ENCODE measurements at regions not wholly inside any gene's neighbourhood (a gene's known extent, or its start where the extent isn't known, plus 50 kb on each side); places are given as distances from the start of the nearest gene placed in this dataset.

DNA sequence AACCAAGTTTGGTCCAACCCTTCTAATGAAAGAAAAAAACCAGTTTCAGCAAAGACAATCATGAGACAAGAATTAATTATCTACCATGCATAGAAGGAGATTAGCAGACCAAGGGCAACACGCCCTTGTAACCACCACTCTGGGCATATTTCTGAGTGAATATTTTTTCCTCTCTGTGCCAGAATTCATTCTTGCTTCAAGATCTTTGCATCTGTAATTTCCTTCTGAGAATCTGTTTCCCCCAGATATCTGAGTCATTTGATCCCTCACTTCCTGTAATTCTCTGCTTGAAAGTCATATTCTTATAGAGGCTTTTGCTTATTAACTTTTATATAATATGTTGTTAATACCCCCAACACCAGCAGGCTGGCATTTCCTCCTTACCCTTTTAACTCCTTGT lies 243.7 kb downstream of the SLC16A7 start:
- WGBS, result 59% methylated on average over 1 of the region's 1 CpG
- no peak for DNase-seq
- intact Hi-C loops (cut with DNase I), result no loop called here

DNA sequence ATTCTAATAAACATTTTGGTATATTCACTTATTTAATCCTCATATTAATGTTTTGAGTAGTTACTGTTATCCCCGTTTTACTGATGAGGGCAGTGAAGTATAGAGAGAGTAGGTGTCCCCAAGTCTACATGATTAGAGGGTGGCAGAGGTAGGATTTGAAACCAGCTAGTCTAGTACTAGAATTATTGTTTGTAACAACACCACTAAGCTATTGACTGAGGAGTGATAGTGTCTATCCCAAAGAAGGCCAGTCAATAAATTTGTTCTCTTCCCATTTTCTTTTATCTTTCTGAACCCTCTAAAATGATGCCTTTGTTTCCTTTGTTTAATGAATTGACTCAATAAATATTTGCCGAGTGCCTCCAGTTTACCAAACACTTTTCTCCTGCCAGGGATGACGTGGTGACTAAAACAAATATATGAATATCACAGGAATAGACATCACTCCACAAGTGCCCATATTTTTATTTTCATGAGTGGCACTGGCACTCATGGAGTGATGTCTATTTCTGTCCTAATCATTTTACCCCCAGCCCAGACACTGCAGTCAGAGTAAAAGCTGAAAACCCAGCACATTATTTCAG lies 247.5 kb downstream of the SLC16A7 start:
- H3K27ac ChIP-seq (ENCODE audit: low read length), result no peak overlapping the region
- ATAC-seq, result no peak
- no peaks in the 10 kb centered on the region for H3K4me1 ChIP-seq (ENCODE audit: control insufficient read depth, insufficient read depth, low read length)
- DNase-seq, result no peak
- intact Hi-C loops (cut with DNase I), result no loop called here
- H3K9me3 ChIP-seq (ENCODE audit: control insufficient read depth, low read length), result no peaks in the 10 kb centered on the region
- 74% methylated on average over 3 of the region's 3 CpGs for WGBS
- H3K4me3 ChIP-seq (ENCODE audit: low read length), result no peak overlapping the region
- no peaks in the 10 kb centered on the region for H3K27me3 ChIP-seq (ENCODE audit: control insufficient read depth, insufficient read depth)

More for the DNA sequence above, 243.7 kb downstream of the SLC16A7 start:
- H3K4me1 ChIP-seq (ENCODE audit: control insufficient read depth, insufficient read depth, low read length), result no peaks in the 10 kb centered on the region
- no peak overlapping the region for H3K27ac ChIP-seq (ENCODE audit: low read length)
- no peak overlapping the region for H3K4me3 ChIP-seq (ENCODE audit: low read length)
- no peaks in the 10 kb centered on the region for H3K27me3 ChIP-seq (ENCODE audit: control insufficient read depth, insufficient read depth)
- no peak for ATAC-seq
- no peaks in the 10 kb centered on the region for H3K9me3 ChIP-seq (ENCODE audit: control insufficient read depth, low read length)

DNA sequence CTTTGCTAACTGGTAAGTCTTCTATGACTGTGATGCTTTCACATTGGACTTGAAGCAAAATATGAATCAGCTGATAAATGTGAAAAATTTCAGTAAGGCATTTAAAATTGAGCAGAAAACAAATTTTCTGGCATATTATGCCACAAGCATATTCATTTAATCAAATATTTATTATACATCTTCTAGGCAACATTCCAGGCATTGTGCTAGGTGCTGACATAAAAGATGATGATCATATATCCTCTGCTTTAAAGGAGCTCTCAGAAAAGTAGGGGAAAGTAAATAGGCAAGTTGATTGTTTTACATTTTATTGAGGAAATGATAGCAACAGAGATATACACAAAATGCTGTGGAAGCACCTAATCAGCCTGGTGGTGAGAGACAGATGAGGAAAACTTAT lies 248.9 kb downstream of the SLC16A7 start:
- Histone ChIP-seq H3K9me3 (ENCODE audit: control insufficient read depth, low read length) (no peaks in the 10 kb centered on the region), H3K4me3 (ENCODE audit: low read length) (no peak overlapping the region), H3K27ac (ENCODE audit: low read length) (no peak overlapping the region), H3K27me3 (ENCODE audit: control insufficient read depth, insufficient read depth) (no peaks in the 10 kb centered on the region), H3K4me1 (ENCODE audit: control insufficient read depth, insufficient read depth, low read length) (no peaks in the 10 kb centered on the region)
- intact Hi-C loops (cut with DNase I), result no loop called here
- DNase-seq (no peak), ATAC-seq (no peak)

DNA sequence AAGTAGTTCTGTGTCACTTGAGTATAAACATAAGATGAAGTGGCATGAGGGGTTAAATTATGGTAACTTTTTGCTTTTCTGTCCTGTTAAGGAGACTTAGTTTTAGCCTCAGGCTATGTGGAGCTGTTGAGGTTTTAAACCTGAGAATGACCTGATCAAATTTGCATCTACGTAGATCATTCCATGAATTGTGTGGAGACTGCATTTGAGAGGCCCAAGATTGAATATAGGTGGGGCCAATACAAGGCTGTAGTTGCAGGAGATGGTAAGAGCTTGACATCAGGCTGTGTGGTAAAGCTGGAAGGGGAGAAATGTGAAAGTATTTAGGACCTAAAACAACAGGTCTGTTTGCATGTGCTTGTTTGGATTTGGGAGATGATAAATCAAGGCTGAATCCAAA lies 249.5 kb downstream of the SLC16A7 start:
- ATAC-seq, result no peak
- Histone ChIP-seq H3K4me1 (ENCODE audit: control insufficient read depth, insufficient read depth, low read length) (no peaks in the 10 kb centered on the region), H3K27me3 (ENCODE audit: control insufficient read depth, insufficient read depth) (no peaks in the 10 kb centered on the region), H3K27ac (ENCODE audit: low read length) (no peak overlapping the region), H3K9me3 (ENCODE audit: control insufficient read depth, low read length) (no peaks in the 10 kb centered on the region), H3K4me3 (ENCODE audit: low read length) (no peak overlapping the region)
- DNase-seq, result no peak
- 91% methylated on average over 1 of the region's 1 CpG for WGBS
- intact Hi-C loops (cut with DNase I), result no loop called here

DNA sequence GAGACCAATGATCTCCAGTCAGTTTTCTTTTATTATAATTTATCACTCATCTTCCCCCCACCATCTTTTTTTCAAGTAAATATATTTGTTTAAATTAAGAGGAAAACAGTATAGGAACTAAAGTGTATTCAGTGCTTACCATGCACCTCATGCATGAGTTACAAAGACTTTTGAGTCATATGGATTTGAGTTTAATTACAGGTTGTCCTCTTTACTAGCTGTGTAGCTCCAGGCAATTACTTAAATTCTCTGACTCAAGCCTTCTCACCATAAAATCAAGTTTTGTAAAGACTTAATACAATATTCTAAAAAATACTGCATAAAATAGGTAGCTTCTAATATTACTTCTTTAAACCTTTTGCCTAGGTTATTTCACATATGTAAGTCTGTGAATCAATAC lies 251.3 kb downstream of the SLC16A7 start:
- no peaks in the 10 kb centered on the region for H3K27me3 ChIP-seq (ENCODE audit: control insufficient read depth, insufficient read depth)
- H3K27ac ChIP-seq (ENCODE audit: low read length), result no peak overlapping the region
- intact Hi-C loops (cut with DNase I), result no loop called here
- DNase-seq, result no peak
- H3K9me3 ChIP-seq (ENCODE audit: control insufficient read depth, low read length), result no peaks in the 10 kb centered on the region
- no peak for ATAC-seq
- no peaks in the 10 kb centered on the region for H3K4me1 ChIP-seq (ENCODE audit: control insufficient read depth, insufficient read depth, low read length)
- H3K4me3 ChIP-seq (ENCODE audit: low read length), result no peak overlapping the region

DNA sequence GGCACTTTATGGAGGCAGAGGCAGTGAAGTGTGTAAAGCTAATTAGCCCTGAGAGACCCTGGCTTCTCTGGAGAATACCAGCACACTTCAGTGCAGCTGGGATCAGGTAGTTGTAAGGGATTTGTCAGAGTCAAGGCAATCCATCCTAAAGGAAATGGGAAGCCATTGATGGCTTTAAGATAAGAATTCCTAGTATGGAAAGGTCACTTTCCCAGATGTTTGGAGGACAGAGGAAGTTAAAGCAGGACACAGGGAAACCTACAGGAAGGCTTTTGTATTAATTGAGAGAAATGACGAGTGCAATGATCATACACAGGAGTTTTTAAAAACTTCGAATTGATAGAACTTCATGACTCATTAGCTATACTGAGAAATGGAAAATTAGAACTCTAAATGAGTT lies 254.4 kb downstream of the SLC16A7 start:
- H3K27ac ChIP-seq (ENCODE audit: low read length), result no peak overlapping the region
- no peaks in the 10 kb centered on the region for H3K27me3 ChIP-seq (ENCODE audit: control insufficient read depth, insufficient read depth)
- intact Hi-C loops (cut with DNase I), result no loop called here
- no peak for ATAC-seq
- H3K9me3 ChIP-seq (ENCODE audit: control insufficient read depth, low read length), result no peaks in the 10 kb centered on the region
- no peak overlapping the region for H3K4me3 ChIP-seq (ENCODE audit: low read length)
- DNase-seq, result no peak
- H3K4me1 ChIP-seq (ENCODE audit: control insufficient read depth, insufficient read depth, low read length), result no peaks in the 10 kb centered on the region
- WGBS, result 72% methylated on average over 2 of the region's 2 CpGs

DNA sequence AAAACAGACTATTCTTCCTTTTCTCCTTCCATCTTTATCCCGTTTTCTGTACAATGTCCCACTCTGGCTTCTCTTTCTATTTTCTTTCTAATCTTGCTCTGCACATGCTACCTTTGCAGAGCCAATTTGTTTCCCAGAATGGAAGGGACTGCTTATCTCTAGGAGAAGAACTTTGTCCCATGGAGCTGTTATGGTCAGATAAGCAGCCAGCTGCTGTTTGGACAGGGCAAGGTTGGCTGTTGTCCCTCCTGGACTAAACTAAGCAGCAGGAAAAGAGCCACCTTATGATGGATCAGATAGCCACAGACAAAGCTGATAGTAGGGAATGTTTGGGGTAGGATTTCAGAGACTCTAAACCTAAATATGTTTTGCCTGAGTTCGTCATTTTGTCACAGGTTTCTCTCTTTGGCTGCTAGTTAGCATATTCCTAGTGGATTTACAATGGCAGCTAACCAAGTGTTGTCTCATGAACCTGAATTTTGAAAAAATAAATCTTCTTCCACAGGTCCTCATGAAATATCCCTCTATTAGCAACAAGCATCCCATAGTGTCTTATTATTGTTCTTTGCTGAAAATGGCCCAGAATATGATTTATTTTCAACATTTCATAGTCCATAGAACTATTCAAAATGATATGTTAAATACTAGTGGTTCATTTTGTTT lies 262.8 kb downstream of the SLC16A7 start:
- no peaks in the 10 kb centered on the region for H3K27me3 ChIP-seq (ENCODE audit: control insufficient read depth, insufficient read depth)
- WGBS, result 56% methylated on average over 2 of the region's 2 CpGs
- no peaks in the 10 kb centered on the region for H3K4me1 ChIP-seq (ENCODE audit: control insufficient read depth, insufficient read depth, low read length)
- H3K4me3 ChIP-seq (ENCODE audit: low read length), result no peak overlapping the region
- DNase-seq (no peak), ATAC-seq (peak in 1 of 2 donors; percentile 31)
- H3K9me3 ChIP-seq (ENCODE audit: control insufficient read depth, low read length), result no peaks in the 10 kb centered on the region
- H3K27ac ChIP-seq (ENCODE audit: low read length), result no peak overlapping the region
- intact Hi-C loops (cut with DNase I), result no loop called here

DNA sequence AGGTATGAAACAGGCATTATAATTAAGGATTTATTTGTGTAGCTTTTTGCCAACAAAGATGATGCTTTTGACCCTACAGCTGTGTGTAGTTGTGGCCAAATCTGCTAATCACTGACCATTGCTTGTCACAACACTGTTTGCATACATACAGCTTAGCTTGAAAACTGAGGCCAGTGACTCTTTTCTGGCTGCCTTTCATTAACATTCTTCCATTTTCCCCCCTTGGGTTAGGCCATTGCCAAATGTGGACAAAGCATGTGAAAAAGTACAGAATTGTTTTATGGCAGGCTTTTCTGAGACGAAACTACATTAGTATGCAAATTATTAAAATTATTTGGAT lies 263.3 kb downstream of the SLC16A7 start:
- Histone ChIP-seq H3K4me1 (ENCODE audit: control insufficient read depth, insufficient read depth, low read length) (no peaks in the 10 kb centered on the region), H3K4me3 (ENCODE audit: low read length) (no peak overlapping the region), H3K27ac (ENCODE audit: low read length) (no peak overlapping the region), H3K27me3 (ENCODE audit: control insufficient read depth, insufficient read depth) (no peaks in the 10 kb centered on the region), H3K9me3 (ENCODE audit: control insufficient read depth, low read length) (no peaks in the 10 kb centered on the region)
- no peak for ATAC-seq
- intact Hi-C loops (cut with DNase I), result no loop called here
- DNase-seq, result no peak
- 70% methylated on average over 1 of the region's 1 CpG for WGBS

DNA sequence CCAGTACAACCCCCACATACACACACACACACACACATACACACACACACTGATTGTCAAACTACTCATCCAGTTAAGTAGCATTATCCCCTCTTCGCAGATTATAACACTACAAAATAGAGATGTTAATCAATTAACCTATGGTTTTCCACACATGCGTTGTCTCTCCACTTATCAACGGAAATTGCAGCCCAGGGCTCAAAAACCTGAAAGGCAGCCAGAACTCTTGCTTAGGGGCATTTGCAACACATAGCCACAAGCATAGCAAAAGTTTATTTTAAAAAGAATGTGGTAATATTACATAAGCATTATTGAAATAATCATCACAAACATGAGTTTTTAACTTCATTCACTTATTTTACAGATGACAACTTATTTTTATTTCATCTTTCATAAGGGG lies 265.8 kb downstream of the SLC16A7 start:
- H3K27me3 ChIP-seq (ENCODE audit: control insufficient read depth, insufficient read depth), result no peaks in the 10 kb centered on the region
- no peaks in the 10 kb centered on the region for H3K9me3 ChIP-seq (ENCODE audit: control insufficient read depth, low read length)
- no peaks in the 10 kb centered on the region for H3K4me1 ChIP-seq (ENCODE audit: control insufficient read depth, insufficient read depth, low read length)
- ATAC-seq, result no peak
- 75% methylated on average over 3 of the region's 3 CpGs for WGBS
- H3K4me3 ChIP-seq (ENCODE audit: low read length), result no peak overlapping the region
- no peak overlapping the region for H3K27ac ChIP-seq (ENCODE audit: low read length)
- intact Hi-C loops (cut with DNase I), result no loop called here
- DNase-seq, result no peak

DNA sequence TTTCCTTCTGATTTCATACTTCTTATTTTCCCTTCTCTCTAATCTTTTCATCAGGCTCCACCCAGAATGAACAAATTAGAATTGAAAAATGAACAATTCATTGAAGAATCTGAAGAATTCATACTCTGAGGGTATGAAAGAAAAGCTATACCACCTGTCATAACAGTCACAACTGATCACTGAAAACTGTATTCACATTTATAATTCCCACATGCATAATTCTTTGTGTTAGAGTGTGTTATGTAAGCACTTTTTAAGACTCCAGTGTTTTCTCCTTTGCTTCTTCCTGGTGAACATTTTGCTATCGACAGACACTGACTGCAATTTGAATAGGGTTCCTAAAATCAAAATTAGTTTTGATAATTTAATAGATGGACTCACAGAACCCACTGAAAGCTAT lies 271.2 kb downstream of the SLC16A7 start:
- no peak overlapping the region for H3K4me3 ChIP-seq (ENCODE audit: low read length)
- ATAC-seq (no peak), DNase-seq (no peak)
- H3K4me1 ChIP-seq (ENCODE audit: control insufficient read depth, insufficient read depth, low read length), result no peaks in the 10 kb centered on the region
- no peaks in the 10 kb centered on the region for H3K27me3 ChIP-seq (ENCODE audit: control insufficient read depth, insufficient read depth)
- intact Hi-C loops (cut with DNase I), result no loop called here
- no peaks in the 10 kb centered on the region for H3K9me3 ChIP-seq (ENCODE audit: control insufficient read depth, low read length)
- 87% methylated on average over 1 of the region's 1 CpG for WGBS
- no peak overlapping the region for H3K27ac ChIP-seq (ENCODE audit: low read length)

DNA sequence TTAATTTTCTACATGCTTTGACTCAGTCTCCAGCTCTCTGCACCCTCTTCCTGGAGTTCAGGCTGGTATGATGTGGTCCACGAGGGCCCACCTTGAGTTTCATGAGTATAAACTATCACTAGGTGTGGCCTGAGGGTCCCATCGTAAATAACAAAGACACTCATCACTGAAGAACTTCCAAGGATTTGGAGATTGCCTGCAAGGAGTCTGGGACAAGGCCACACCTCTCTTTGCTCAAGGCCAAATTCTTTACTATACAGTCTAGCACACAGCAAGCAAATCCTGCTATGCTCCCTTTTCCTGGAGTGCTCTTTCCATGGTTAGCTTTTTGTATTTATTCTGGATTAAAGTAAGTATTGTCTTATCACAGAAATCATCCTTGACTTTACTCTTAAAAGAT lies 271.9 kb downstream of the SLC16A7 start:
- no peaks in the 10 kb centered on the region for H3K27me3 ChIP-seq (ENCODE audit: control insufficient read depth, insufficient read depth)
- 87% methylated on average over 2 of the region's 2 CpGs for WGBS

DNA sequence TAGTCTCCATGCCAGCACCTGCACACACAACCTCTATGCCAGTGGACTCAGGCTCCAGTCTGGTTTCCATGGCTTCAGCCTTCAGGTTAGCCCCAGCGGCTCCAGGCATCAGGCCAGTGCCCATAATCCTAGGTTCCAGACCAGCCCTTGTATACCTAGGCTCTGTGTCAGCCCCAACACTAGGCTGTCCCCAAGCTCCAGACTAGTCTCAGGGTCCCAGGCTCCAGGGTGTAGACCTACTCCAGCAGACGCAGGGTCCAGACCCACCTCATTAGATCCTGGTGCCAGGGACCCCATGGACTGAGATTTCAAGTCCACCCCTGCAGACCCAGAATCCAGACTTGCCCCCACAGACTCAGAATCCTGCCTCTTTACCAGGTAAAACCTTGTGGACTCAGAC lies 275.9 kb downstream of the SLC16A7 start:
- Histone ChIP-seq H3K27me3 (ENCODE audit: control insufficient read depth, insufficient read depth) (no peaks in the 10 kb centered on the region), H3K4me1 (ENCODE audit: control insufficient read depth, insufficient read depth, low read length) (no peaks in the 10 kb centered on the region), H3K27ac (ENCODE audit: low read length) (no peak overlapping the region), H3K4me3 (ENCODE audit: low read length) (no peak overlapping the region), H3K9me3 (ENCODE audit: control insufficient read depth, low read length) (no peaks in the 10 kb centered on the region)
- intact Hi-C loops (cut with DNase I), result no loop called here
- 90% methylated on average over 2 of the region's 2 CpGs for WGBS
- no peak for ATAC-seq
- DNase-seq, result no peak

More for the DNA sequence above, 271.9 kb downstream of the SLC16A7 start:
- intact Hi-C loops (cut with DNase I), result no loop called here
- no peaks in the 10 kb centered on the region for H3K4me1 ChIP-seq (ENCODE audit: control insufficient read depth, insufficient read depth, low read length)
- H3K9me3 ChIP-seq (ENCODE audit: control insufficient read depth, low read length), result no peaks in the 10 kb centered on the region
- H3K27ac ChIP-seq (ENCODE audit: low read length), result no peak overlapping the region
- no peak overlapping the region for H3K4me3 ChIP-seq (ENCODE audit: low read length)
- no peak for DNase-seq
- no peak for ATAC-seq
